ENCODE measurements at regions not wholly inside any gene's neighbourhood (a gene's known extent, or its start where the extent isn't known, plus 50 kb on each side); places are given as distances from the start of the nearest gene placed in this dataset.
A peak's percentile ranks its signal among the peaks of the same experiment; 100 is the strongest.

DNA sequence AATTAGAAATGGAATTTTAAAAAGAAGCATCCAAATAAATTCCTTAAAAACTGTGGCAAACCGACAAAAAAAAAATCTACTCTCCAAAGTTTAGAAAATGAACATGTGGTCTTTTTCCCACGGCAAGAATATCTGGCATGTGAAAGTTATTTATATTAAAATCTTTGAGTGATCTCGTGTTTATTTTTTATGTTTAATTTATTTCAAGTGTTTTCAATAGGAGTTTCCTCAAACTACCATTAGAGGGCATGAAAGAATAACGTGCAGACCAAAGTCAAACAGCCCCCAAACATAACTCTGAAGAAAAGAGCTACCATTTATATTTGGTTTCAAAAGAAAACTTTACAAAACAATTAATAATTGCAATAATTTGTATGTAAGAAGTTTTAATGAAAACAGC is 286.4 kb downstream of the ZIC4 start:
- 4 to 19% methylated on average over 4 of the region's 4 CpGs for WGBS, 2 donors (ENCODE audit: low coverage in 1 of 2)
- Histone ChIP-seq H3K36me3 (no peaks in the 10 kb centered on the region), H3K27ac (no peak overlapping the region), H3K27me3 (no peaks in the 10 kb centered on the region), H3K4me3 (no peak overlapping the region), H3K4me1 (peaks cover 0 to 12% (median 0%) of the 10 kb centered on the region in 4 donors), H3K9me3 (no peaks in the 10 kb centered on the region)
- TF ChIP-seq, protein P1, sequence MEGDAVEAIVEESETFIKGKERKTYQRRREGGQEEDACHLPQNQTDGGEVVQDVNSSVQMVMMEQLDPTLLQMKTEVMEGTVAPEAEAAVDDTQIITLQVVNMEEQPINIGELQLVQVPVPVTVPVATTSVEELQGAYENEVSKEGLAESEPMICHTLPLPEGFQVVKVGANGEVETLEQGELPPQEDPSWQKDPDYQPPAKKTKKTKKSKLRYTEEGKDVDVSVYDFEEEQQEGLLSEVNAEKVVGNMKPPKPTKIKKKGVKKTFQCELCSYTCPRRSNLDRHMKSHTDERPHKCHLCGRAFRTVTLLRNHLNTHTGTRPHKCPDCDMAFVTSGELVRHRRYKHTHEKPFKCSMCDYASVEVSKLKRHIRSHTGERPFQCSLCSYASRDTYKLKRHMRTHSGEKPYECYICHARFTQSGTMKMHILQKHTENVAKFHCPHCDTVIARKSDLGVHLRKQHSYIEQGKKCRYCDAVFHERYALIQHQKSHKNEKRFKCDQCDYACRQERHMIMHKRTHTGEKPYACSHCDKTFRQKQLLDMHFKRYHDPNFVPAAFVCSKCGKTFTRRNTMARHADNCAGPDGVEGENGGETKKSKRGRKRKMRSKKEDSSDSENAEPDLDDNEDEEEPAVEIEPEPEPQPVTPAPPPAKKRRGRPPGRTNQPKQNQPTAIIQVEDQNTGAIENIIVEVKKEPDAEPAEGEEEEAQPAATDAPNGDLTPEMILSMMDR (IDR thresholded peaks at IDR 0.05): peak in 2 of 5 experiments; percentile 21 to 29
- TF ChIP-seq POLR2AphosphoS5 (IDR thresholded peaks at IDR 0.05): no peak
- no peak for DNase-seq
- intact Hi-C loops (cut with DNase I; ENCODE audit: low total_unique reads): no loop called here
- in situ Hi-C loops (cut with MboI; ENCODE audit: low pct_ligation_motif_present in 1 of 4, low pct_unique_long_range_greater_than_20kb in 1 of 4, low sequenced_read_pairs in 3 of 4): no loop called here

DNA sequence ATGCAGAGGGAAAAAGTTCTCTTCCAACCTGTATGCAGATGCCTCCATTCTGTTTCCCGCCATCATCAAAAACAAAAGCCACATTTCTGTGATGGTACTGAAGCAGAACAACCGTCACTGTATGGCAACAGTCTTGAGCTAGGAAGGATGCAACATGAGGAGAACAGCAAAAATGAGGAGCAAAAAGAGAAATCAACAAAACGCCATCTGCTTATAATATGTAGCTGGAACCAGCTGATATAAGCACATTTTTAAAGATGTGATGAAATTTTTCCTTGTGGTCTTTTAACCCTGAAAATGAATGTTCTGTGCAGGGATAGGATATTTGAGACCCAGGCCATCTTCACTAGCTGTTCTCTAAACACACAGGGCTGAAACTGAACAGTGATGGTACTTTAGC is 287.0 kb downstream of the ZIC4 start:
- TF ChIP-seq POLR2AphosphoS5 (IDR thresholded peaks at IDR 0.05): no peak
- TF ChIP-seq, protein P1 (IDR thresholded peaks at IDR 0.05): no peak
- H3K4me3 ChIP-seq: no peak overlapping the region
- in situ Hi-C loops (cut with MboI; ENCODE audit: low pct_ligation_motif_present in 1 of 4, low pct_unique_long_range_greater_than_20kb in 1 of 4, low sequenced_read_pairs in 3 of 4) (no loop called here), intact Hi-C loops (cut with DNase I; ENCODE audit: low total_unique reads) (no loop called here)
- no peak overlapping the region for H3K27ac ChIP-seq
- peaks cover 0 to 12% (median 0%) of the 10 kb centered on the region in 4 donors for H3K4me1 ChIP-seq
- H3K9me3 ChIP-seq: no peaks in the 10 kb centered on the region
- 43 to 72% methylated on average over 3 of the region's 3 CpGs for WGBS, 2 donors (ENCODE audit: low coverage in 1 of 2)
- H3K27me3 ChIP-seq: no peaks in the 10 kb centered on the region
- DNase-seq: no peak
- H3K36me3 ChIP-seq: no peaks in the 10 kb centered on the region

DNA sequence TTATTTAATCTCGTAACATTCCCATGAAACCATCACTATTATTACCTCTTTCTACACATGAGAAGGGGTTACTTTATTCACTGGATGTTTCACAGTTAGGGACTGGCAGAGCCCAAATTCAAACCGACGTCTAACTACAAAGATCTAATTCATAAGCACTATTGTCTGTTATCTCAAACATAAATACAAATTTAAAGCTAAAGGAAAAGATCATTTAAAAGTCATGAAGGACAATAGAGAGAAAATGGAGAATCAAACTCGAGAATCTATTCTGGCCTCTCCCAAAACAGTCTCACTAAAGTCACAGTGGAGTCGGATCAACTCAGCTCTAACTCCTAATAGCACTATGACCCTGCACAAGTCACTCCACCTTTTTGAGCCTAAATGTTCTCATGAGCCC is 287.7 kb downstream of the ZIC4 start:
- no peak for TF ChIP-seq POLR2A (IDR thresholded peaks at IDR 0.05)
- no peak for TF ChIP-seq EP300 (IDR thresholded peaks at IDR 0.05; ENCODE audit: low read depth)
- TF ChIP-seq, protein P1 (IDR thresholded peaks at IDR 0.05): no peak
- no peak for TF ChIP-seq POLR2AphosphoS5 (IDR thresholded peaks at IDR 0.05)
- Histone ChIP-seq H3K27ac (no peak overlapping the region), H3K27me3 (no peaks in the 10 kb centered on the region), H3K4me1 (peaks cover 0 to 12% (median 0%) of the 10 kb centered on the region in 4 donors), H3K9me3 (no peaks in the 10 kb centered on the region), H3K36me3 (no peaks in the 10 kb centered on the region), H3K4me3 (no peak overlapping the region)
- no peak for DNase-seq
- intact Hi-C loops (cut with DNase I; ENCODE audit: low total_unique reads): no loop called here
- in situ Hi-C loops (cut with MboI; ENCODE audit: low pct_ligation_motif_present in 1 of 4, low pct_unique_long_range_greater_than_20kb in 1 of 4, low sequenced_read_pairs in 3 of 4): no loop called here
- WGBS, 2 donors (ENCODE audit: low coverage in 1 of 2): 62 to 68% methylated on average over 5 of the region's 5 CpGs

DNA sequence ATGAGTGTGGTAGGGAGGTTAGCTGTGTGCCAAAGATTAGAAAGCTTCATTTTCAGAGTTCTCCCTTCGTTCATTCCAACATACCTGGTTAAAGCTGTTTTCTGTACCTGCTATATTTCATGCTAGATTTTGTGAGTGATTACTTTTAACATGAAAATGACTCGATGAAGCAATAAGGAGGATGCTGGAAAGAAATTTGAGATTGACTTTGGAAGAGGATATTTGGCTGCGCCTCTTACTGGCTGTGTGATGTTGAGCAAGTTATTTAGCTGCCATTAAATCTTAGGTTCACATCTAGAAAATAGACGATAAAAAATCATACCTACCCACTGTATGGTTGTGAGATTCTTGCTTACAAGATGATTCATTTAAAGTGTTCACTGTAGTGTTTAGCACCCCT is 288.7 kb downstream of the ZIC4 start:
- H3K27ac ChIP-seq: no peak overlapping the region
- H3K4me1 ChIP-seq: peaks cover 0 to 12% (median 0%) of the 10 kb centered on the region in 4 donors
- in situ Hi-C loops (cut with MboI; ENCODE audit: low pct_ligation_motif_present in 1 of 4, low pct_unique_long_range_greater_than_20kb in 1 of 4, low sequenced_read_pairs in 3 of 4) (no loop called here), intact Hi-C loops (cut with DNase I; ENCODE audit: low total_unique reads) (no loop called here)
- H3K9me3 ChIP-seq: no peaks in the 10 kb centered on the region
- no peak for DNase-seq
- WGBS, 2 donors (ENCODE audit: low coverage in 1 of 2): 53 to 70% methylated on average over 4 of the region's 4 CpGs
- TF ChIP-seq EP300 (IDR thresholded peaks at IDR 0.05; ENCODE audit: low read depth) (no peak), POLR2A (IDR thresholded peaks at IDR 0.05) (no peak)
- H3K36me3 ChIP-seq: no peaks in the 10 kb centered on the region
- no peak overlapping the region for H3K4me3 ChIP-seq
- H3K27me3 ChIP-seq: no peaks in the 10 kb centered on the region

DNA sequence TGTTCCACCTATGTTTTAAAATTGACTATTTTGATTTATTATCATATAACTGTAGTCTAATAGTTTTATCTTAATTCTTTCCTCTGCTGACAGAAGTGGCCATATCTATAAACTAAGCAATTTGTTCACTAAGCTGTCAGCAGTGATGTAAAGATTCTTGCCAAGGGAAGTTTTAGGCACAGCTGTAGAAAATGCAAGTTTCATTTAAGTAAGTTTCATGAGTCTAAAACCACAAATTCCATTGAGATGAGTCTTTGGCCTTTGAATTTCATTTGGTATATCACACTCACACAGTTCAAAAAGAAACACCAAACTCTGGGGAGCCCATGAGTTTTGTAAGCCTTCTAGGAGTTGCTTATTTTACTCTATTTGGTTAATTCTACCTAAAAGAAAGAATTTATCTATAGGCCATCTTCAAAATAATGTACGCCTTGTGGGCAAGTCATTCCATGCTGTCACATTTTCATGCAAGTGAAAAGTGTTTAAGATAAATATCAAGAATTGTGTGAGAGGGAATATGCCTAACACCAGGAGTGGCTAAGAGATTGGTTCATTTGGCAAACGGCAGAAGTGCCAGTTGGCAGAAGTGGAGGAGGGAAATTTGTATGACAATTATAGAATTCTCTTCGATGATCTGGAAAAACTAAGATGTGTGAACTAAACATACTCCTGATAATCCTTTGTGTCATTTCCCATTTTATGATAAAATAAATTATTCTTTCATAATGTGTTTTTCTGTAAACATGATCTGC is 292.9 kb downstream of the ZIC4 start:
- TF ChIP-seq EP300 (IDR thresholded peaks at IDR 0.05; ENCODE audit: low read depth): no peak
- no peak overlapping the region for H3K4me3 ChIP-seq
- no peaks in the 10 kb centered on the region for H3K36me3 ChIP-seq
- in situ Hi-C loops (cut with MboI; ENCODE audit: low pct_ligation_motif_present in 1 of 4, low pct_unique_long_range_greater_than_20kb in 1 of 4, low sequenced_read_pairs in 3 of 4): no loop called here
- H3K27me3 ChIP-seq: no peaks in the 10 kb centered on the region
- no peaks in the 10 kb centered on the region for H3K9me3 ChIP-seq
- WGBS, 2 donors (ENCODE audit: low coverage in 1 of 2): 80 to 83% methylated on average over 3 of the region's 3 CpGs
- no peak overlapping the region for H3K27ac ChIP-seq
- intact Hi-C loops (cut with DNase I; ENCODE audit: low total_unique reads): no loop called here
- no peaks in the 10 kb centered on the region for H3K4me1 ChIP-seq
- no peak for DNase-seq
